ENCODE measurements at regions not wholly inside any gene's neighbourhood (a gene's known extent, or its start where the extent isn't known, plus 50 kb on each side); places are given as distances from the start of the nearest gene placed in this dataset.
"Not testable (repeated sequence)": the region's sequence is repeated elsewhere in the genome, so short reads cannot be mapped to it uniquely, and the experiment has no call there.

DNA sequence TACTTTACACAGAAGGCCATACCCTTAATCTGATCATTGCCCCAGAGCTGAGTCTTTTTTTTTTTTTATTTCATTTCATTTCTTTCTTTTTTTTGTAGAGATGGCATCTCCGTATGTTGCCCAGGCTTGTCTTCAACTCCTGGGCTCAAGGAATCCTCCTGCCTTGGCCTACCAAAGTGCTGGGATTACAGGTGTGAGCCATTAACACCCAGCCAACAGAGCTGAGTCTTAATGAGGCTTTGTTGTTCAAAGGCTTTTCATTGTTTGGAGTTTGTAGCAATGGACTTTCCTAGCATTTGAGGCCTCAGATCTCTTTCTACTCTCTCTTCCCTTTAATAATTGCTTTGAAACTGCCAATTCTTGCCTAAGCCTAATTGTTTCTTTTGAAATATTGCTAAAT lies 176.5 kb upstream of the FBN2 start:
- intact Hi-C loops (cut with micrococcal nuclease): no loop called here
- Mint-ChIP-seq H3K4me1 (ENCODE audit: low read depth) (no peaks in the 10 kb centered on the region), H3K4me3 (no peak overlapping the region), H3K9me3 (peaks cover 35% of the 10 kb centered on the region), H3K27me3 (no peaks in the 10 kb centered on the region), H3K27ac (no peak overlapping the region), H3K36me3 (ENCODE audit: low read depth) (no peaks in the 10 kb centered on the region)

DNA sequence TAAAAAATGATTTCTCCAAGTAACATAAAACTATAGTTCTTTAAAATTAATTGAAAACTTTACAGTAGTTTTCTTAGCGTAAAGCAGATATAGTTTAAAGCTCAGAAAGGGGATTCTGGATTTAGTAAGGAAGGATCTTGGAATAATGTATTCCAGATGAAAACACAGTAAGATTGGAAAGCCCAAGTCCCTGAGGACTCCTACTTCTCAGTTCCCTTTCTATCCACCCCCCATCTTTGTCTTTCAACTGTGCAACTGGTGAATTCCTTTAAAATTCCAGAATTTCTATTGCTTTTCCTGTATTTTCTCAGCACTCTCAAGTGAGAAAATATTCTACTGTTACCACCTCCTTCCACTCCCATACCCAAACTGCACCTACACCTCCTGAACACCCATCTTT lies 184.5 kb upstream of the FBN2 start:
- Mint-ChIP-seq H3K9me3 (peaks cover 26% of the 10 kb centered on the region), H3K36me3 (ENCODE audit: low read depth) (no peaks in the 10 kb centered on the region), H3K27me3 (no peaks in the 10 kb centered on the region), H3K27ac (no peak overlapping the region), H3K4me3 (no peak overlapping the region), H3K4me1 (ENCODE audit: low read depth) (no peaks in the 10 kb centered on the region)
- intact Hi-C loops (cut with micrococcal nuclease): no loop called here

DNA sequence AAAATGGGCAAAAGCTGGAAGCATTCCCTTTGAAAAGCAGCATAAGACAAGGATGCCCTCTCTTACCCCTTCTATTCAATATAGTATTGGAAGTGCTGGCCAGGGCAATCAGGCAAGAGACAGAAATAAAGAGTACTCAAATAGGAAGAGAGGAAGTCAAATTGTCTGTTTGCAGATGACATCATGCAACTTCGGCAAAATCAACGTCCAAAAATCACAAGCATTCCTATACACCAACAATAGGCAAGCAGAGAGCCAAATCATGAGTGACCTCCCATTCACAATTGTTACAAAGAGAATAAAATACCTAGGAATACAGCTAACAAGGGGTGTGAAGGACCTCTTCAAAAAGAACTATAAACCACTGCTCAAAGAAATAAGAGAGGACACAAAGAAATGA lies 192.0 kb upstream of the FBN2 start:
- H3K4me1 Mint-ChIP-seq (ENCODE audit: low read depth); H3K4me3 Mint-ChIP-seq; H3K36me3 Mint-ChIP-seq (ENCODE audit: low read depth); H3K9me3 Mint-ChIP-seq; H3K27ac Mint-ChIP-seq; intact Hi-C loops (cut with micrococcal nuclease); H3K27me3 Mint-ChIP-seq: not testable (repeated sequence)

DNA sequence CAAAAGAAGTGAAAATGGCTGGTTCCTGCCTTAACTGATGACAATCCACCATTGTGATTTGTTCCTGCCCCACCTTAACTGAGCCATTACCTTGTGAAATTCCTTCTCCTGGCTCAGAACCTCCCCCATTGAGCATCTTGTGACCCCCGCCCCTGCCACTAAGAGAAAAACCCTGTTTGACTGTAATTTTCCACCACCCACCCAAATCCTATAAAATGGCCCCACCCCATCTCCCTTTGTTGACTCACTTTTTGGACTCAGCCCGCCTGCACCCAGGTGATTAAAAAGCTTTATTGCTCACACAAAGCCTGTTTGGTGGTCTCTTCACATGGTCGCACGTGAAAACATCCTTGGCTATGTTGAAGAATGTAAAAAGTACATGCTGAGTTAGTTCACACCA lies 197.6 kb upstream of the FBN2 start:
- H3K4me1 Mint-ChIP-seq (ENCODE audit: low read depth); H3K4me3 Mint-ChIP-seq; H3K27me3 Mint-ChIP-seq; H3K36me3 Mint-ChIP-seq (ENCODE audit: low read depth); H3K9me3 Mint-ChIP-seq; H3K27ac Mint-ChIP-seq; intact Hi-C loops (cut with micrococcal nuclease): not testable (repeated sequence)

DNA sequence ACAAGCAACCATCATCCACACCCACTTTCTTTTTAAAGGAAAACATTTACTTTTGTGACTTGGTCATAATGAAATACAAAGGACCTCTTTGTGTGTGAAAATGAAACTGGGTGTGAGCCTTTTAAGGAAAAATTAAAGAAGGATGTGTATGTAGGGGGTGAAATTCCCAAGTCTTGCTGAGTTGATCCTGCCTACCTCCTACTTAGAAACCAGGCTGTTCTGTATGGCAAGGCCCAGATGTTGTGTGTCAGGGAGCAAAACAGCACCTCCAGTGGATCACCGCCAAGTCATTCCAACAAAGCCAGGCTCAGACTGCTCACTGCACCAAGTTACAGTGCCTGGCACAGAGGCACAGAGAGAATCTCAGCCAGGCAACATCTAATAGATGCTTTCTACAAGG lies 198.5 kb upstream of the FBN2 start:
- Mint-ChIP-seq H3K36me3 (ENCODE audit: low read depth) (no peaks in the 10 kb centered on the region), H3K27ac (no peak overlapping the region), H3K27me3 (no peaks in the 10 kb centered on the region), H3K9me3 (peaks cover 8% of the 10 kb centered on the region), H3K4me1 (ENCODE audit: low read depth) (no peaks in the 10 kb centered on the region), H3K4me3 (no peak overlapping the region)
- intact Hi-C loops (cut with micrococcal nuclease): no loop called here

DNA sequence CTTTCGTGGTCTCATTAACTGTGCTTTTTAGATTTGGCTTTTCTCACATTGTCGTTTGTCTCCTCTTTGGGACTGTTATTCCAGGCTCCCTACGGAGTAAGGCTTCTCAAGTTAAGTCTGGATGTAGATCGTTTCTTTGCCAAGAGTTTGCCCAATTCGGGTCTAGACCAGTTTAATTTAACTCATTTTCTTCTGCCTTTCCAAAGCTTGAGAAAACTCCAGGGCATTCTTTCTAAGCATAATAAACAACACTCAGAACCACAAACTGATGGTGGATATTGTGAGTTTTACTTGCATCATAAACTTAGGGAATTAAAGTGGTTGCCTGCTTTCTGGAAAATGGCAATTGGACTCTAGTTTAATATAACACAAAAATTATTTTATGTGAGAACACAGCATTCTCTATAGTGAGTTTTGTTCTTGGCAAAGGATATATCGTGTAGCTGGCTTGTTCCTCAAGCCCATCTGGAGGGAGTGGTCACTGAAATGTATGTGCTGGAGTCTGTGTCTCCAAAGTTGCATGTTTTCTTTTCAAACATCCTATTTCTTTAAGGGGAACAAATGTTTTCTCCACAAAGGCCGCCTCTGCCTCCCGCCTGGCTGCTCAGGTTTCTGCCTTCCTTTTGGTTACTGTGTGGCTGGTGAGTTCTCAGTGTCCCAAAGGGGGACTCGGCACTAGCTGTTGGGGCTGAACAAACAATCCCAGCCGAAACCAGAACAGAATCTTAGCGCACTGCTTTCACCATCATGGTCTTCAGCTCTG lies 211.3 kb upstream of the FBN2 start:
- no peaks in the 10 kb centered on the region for H3K9me3 Mint-ChIP-seq
- H3K36me3 Mint-ChIP-seq (ENCODE audit: low read depth): no peaks in the 10 kb centered on the region
- no peak overlapping the region for H3K27ac Mint-ChIP-seq
- intact Hi-C loops (cut with micrococcal nuclease): no loop called here
- no peaks in the 10 kb centered on the region for H3K27me3 Mint-ChIP-seq
- H3K4me1 Mint-ChIP-seq (ENCODE audit: low read depth): no peaks in the 10 kb centered on the region
- H3K4me3 Mint-ChIP-seq: no peak overlapping the region

DNA sequence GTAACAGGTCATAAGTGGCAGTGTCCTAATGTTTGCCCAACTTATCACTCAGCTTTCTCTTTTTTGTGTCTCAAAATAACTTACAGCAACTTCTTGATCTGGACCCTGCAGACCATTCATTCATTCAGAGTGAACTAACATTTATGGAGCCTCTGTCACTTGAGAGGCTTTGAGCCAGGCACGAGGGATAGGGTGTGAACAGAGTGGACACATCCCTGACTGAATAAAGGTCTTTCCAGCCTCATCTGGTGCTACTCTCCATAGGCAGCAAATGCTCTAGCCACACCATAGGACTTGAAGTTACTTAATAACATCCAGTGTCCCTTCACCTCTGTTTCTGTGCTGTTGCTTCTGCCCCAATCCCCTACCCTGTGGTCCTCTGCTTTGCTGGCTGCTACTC lies 212.1 kb upstream of the FBN2 start:
- H3K27ac Mint-ChIP-seq: no peak overlapping the region
- intact Hi-C loops (cut with micrococcal nuclease): no loop called here

DNA sequence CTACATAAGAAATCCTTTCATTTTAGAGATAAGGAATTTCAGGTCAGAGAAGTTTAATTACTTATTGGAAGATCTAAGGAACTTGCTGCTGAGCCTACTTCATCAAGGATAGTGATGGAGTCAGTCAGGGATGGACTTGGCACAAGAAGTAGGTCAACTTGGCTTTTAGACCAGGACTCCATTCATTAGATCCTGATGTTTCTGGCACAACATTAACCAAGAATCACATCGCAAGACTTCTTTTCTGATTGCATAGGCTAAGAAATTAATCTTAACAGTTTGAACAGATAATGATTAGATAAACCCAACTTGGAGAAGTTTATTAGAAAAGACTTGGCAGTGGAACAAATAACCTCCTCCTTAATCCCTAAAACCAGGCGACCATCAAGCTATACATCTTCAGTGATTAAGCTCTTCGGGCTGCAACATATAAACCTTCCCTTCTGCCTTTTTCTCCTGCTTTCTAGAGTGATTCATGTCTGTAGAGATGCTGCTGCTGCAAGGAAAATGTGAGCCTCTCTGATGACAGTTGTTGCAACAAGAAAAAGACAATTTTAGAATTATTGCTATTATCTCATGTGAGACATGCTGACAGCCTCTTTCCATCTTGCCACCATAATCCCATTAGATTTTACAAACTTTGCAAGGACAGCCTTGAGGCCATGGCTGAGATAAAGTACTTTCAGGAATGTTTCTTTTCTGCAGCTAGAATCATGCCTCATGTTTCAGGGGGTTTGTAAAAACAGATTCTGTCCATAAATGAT lies 207.9 kb upstream of the SLC27A6 start:
- Mint-ChIP-seq H3K27ac (no peak overlapping the region), H3K4me3 (no peak overlapping the region), H3K36me3 (ENCODE audit: low read depth) (no peaks in the 10 kb centered on the region), H3K9me3 (peaks cover 36% of the 10 kb centered on the region), H3K4me1 (ENCODE audit: low read depth) (no peaks in the 10 kb centered on the region), H3K27me3 (no peaks in the 10 kb centered on the region)
- intact Hi-C loops (cut with micrococcal nuclease): no loop called here

More for the DNA sequence above, 212.1 kb upstream of the FBN2 start:
- Mint-ChIP-seq H3K27me3 (no peaks in the 10 kb centered on the region), H3K36me3 (ENCODE audit: low read depth) (no peaks in the 10 kb centered on the region), H3K9me3 (peaks cover 7% of the 10 kb centered on the region), H3K4me3 (no peak overlapping the region), H3K4me1 (ENCODE audit: low read depth) (no peaks in the 10 kb centered on the region)

DNA sequence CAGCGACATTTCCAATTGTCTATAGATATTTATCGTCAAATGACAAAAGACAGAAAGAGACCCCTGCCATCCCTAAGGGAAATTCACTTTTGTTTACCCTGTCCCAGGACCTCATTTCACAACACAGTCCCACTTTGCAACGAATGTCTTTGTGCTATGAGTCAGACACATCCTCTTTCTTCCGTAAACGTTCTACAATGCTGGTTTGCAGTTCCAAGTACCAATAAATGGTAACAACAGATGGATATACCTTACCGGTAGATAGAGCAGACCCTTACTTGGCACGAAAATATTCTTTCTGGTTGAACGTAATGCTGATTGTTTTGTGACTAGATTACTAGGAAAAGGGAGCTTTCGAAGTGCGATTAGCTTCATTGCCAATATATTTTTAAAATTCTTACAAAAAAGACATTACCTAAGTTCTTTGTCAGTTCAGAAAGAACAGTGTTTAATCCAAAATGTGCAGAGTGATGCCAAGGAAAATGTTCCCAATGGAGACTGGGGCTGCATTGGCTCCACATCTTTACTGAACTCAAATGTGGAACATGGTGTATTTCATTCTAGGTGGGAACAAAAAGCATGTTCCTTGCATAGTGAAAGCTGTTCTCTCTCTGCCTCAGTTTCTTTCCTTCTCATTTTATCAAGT lies 202.5 kb upstream of the SLC27A6 start:
- Mint-ChIP-seq H3K27me3 (no peaks in the 10 kb centered on the region), H3K27ac (no peak overlapping the region), H3K9me3 (peaks cover 23% of the 10 kb centered on the region), H3K4me3 (no peak overlapping the region), H3K36me3 (ENCODE audit: low read depth) (no peaks in the 10 kb centered on the region), H3K4me1 (ENCODE audit: low read depth) (no peaks in the 10 kb centered on the region)
- intact Hi-C loops (cut with micrococcal nuclease): no loop called here

DNA sequence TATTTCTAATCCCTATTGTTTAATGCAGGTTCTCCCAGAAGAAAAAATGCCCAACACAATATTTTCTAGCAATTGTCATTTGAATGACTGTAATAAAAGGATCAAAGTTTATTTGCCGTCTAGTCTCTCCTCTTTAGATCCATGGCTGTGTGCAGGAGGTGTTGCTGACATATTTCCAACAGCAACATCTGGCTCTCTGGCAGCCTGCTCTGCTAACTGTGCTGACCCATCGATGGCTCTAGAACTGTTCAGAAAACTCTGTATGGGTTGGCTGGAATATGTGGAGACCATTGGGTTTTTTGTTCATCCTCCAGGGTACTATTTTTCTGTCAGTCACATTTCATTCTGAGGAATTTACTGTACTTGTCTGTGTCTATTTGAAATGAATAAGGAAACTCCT lies 202.0 kb upstream of the SLC27A6 start:
- Mint-ChIP-seq H3K4me3 (no peak overlapping the region), H3K36me3 (ENCODE audit: low read depth) (no peaks in the 10 kb centered on the region), H3K4me1 (ENCODE audit: low read depth) (no peaks in the 10 kb centered on the region), H3K27ac (no peak overlapping the region), H3K9me3 (peaks cover 23% of the 10 kb centered on the region), H3K27me3 (no peaks in the 10 kb centered on the region)
- intact Hi-C loops (cut with micrococcal nuclease): no loop called here

DNA sequence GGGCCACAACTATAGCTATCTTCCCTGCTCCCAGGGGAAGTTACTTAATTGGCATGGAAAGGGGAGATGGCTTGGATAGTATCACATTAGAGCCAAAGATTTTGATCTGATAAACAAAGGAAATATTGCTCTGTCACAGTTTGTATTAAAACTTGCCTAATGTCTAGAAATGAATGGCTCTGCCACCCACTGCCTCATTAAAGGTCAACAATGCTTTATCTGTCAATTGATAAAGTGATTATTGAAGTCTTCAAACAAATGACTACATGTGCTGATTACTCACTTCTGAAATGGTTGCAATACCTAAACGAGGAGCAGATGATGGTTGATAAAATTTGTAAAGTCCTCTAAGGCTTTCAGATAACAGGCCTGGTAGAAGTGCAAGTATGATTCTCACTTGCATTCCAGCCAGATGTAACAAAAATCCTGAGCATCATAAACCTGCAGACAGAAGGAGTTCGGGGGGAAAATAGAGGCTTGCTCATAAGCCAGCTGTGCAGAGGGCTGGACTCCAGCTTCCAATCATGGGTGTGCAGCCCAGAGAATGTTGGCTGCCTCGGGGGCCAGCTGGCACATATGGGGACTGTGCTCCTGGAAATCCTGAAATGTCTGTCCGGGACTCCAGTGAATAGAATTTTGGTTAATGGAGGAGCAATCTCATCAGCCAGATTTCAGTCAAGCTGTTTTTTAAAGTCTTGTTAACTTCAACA lies 200.5 kb upstream of the SLC27A6 start:
- Mint-ChIP-seq H3K4me1 (ENCODE audit: low read depth) (no peaks in the 10 kb centered on the region), H3K9me3 (peaks cover 9% of the 10 kb centered on the region), H3K36me3 (ENCODE audit: low read depth) (no peaks in the 10 kb centered on the region), H3K27ac (no peak overlapping the region), H3K27me3 (no peaks in the 10 kb centered on the region), H3K4me3 (no peak overlapping the region)
- intact Hi-C loops (cut with micrococcal nuclease): no loop called here

DNA sequence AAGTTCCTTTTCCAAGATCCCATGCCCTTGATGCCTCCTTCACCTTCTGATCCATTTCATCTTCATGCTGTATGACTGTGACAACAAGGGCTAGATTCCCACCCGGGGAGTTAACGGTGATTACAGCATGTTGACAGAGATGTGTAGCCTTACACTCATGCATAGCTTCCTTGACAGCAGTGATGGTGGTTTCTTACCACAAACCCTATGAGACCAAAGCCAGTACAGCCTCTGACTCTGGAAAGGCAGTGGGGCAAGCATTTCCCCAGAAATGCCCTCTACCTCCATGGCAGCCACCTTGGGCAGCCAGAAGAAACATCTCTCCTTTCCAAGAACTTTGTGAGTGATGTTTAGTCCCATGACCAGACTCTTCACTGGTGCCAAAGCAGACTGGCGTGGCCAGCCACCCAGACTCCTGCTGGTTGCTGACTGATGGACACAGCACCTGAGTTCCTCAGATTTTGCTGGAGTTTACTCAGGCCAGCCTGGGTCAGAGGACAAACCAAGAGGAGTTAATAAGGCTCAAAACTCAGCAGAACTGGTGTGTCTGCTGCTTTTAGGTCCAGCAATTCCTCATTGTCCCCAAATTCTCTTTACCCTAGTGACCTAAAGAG lies 199.7 kb upstream of the SLC27A6 start:
- no peaks in the 10 kb centered on the region for H3K4me1 Mint-ChIP-seq (ENCODE audit: low read depth)
- intact Hi-C loops (cut with micrococcal nuclease): no loop called here
- no peaks in the 10 kb centered on the region for H3K36me3 Mint-ChIP-seq (ENCODE audit: low read depth)
- no peak overlapping the region for H3K4me3 Mint-ChIP-seq
- H3K9me3 Mint-ChIP-seq: peaks cover 1% of the 10 kb centered on the region
- no peak overlapping the region for H3K27ac Mint-ChIP-seq
- H3K27me3 Mint-ChIP-seq: no peaks in the 10 kb centered on the region

DNA sequence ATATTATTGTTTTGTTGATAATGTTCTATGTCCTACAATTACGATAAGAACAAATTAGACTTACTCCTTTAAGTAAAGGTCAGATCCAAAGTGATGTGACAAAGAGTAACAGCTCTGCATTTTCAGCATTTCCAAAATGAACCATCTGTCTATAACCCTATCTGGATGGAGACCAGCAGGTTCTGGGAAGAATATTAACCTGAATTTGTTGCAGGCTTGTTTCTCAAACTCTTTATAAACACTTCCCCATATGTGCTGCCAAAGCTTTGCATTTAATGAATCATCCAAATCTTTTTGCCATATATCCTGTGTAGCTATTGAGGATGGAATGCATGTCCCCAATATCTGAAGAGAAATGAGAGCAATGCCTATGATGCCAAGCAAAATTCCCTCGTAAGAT lies 198.9 kb upstream of the SLC27A6 start:
- intact Hi-C loops (cut with micrococcal nuclease): no loop called here

DNA sequence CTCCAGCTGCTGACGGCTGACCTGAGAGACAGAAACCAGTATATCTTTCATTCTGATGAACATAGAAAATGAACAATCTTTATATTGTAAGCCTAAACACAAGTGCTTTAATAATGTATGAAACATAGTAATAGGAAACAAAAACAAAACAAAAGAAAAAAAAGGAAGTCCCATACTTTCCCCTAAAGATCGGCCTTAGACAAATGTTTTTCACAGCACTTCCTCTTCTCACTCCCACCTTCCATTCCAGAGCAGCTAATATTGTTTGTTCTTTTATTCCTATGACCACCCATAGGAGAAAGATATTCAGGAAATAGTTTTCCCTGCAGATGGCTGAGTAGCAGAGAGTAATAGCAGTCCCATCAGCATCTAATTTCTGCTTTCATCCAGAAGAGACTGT lies 194.4 kb upstream of the SLC27A6 start:
- Mint-ChIP-seq H3K27ac (no peak overlapping the region), H3K4me3 (no peak overlapping the region), H3K36me3 (ENCODE audit: low read depth) (no peaks in the 10 kb centered on the region), H3K27me3 (no peaks in the 10 kb centered on the region), H3K4me1 (ENCODE audit: low read depth) (no peaks in the 10 kb centered on the region), H3K9me3 (no peaks in the 10 kb centered on the region)
- intact Hi-C loops (cut with micrococcal nuclease): no loop called here

More for the DNA sequence above, 198.9 kb upstream of the SLC27A6 start:
- Mint-ChIP-seq H3K27ac (no peak overlapping the region), H3K4me3 (no peak overlapping the region), H3K9me3 (no peaks in the 10 kb centered on the region), H3K27me3 (no peaks in the 10 kb centered on the region), H3K36me3 (ENCODE audit: low read depth) (no peaks in the 10 kb centered on the region), H3K4me1 (ENCODE audit: low read depth) (no peaks in the 10 kb centered on the region)

Data from dendritic cell treated with granulocyte-macrophage colony-stimulating factor and Interleukin-4, amounts not matched to agents 40 ng/mL and 50 ng/mL, for 4 days (primary cell).